ENCODE measurements at regions not wholly inside any gene's neighbourhood (a gene's known extent, or its start where the extent isn't known, plus 50 kb on each side); places are given as distances from the start of the nearest gene placed in this dataset.
A peak's percentile ranks its signal among the peaks of the same experiment; 100 is the strongest.

DNA sequence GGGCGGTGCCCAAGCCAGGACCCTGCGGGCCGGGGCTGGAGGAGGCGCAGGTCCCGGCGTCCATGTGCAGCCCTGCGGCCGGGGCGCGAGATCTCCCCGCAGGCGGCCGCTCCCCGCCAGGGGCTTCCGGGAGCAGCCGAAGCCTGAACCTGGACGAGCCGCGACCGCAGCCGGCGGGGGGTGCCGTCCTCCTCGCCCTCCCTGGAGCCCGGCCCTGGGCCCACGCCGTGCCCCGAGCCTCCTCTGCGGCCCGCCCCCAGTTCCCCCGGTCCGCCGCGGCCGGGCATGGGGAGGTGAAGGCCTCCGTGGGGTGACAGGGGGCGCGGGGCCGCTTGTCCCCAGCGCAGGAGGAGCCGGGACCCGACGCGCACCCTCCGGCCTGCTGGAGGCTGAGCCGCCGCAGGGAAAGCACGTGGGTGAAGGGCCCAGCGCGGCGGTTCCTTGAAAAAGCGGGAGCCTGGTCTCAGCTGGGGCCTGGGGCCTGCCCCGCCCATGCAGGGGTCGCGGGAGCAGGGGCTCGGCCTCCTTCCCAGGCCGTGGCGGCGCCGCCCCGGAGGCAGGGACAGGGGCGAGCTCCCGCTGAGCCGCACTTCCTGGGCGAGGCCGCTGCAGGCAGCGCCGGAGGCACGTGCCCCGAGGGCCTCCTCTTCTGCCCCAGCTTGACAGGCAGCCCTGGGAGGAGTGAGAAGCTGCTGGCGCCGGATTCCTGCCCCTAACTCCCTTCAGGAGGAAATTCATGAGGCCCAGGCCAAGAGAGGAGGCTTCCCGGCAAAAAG, 55.6 kb upstream of the PPP2R5C start (continued):
- peak; percentile 59 for TF ChIP-seq CTBP2 (IDR thresholded peaks at IDR 0.05; ENCODE audit: borderline replicate concordance, insufficient read depth, insufficient read length, low read length)
- no peak for TF ChIP-seq CEBPB (IDR thresholded peaks at IDR 0.05; ENCODE audit: low read depth, low read length)
- TF ChIP-seq HDAC6 (IDR thresholded peaks at IDR 0.05; ENCODE audit: low read depth, low read length), result no peak
- TF ChIP-seq, protein P1, sequence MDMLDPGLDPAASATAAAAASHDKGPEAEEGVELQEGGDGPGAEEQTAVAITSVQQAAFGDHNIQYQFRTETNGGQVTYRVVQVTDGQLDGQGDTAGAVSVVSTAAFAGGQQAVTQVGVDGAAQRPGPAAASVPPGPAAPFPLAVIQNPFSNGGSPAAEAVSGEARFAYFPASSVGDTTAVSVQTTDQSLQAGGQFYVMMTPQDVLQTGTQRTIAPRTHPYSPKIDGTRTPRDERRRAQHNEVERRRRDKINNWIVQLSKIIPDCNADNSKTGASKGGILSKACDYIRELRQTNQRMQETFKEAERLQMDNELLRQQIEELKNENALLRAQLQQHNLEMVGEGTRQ (IDR thresholded peaks at IDR 0.05; ENCODE audit: low read length), result no peak
- TF ChIP-seq RBBP5 (IDR thresholded peaks at IDR 0.05; ENCODE audit: borderline replicate concordance, low read depth, low read length), result no peak
- no peak for TF ChIP-seq SIX5 (IDR thresholded peaks at IDR 0.05; ENCODE audit: low read depth, low read length)
- TF ChIP-seq BCL11A (IDR thresholded peaks at IDR 0.05; ENCODE audit: low read depth in 2 of 2, low read length in 2 of 2), result no peak
- no peak for TF ChIP-seq TEAD4 (IDR thresholded peaks at IDR 0.05; ENCODE audit: low read depth, low read length)
- TF ChIP-seq EGR1 (IDR thresholded peaks at IDR 0.05; ENCODE audit: borderline replicate concordance, low read depth, low read length), result no peak
- no peak for TF ChIP-seq SIRT6 (IDR thresholded peaks at IDR 0.05; ENCODE audit: low read length)
- TF ChIP-seq POU5F1 (IDR thresholded peaks at IDR 0.05; ENCODE audit: low read depth, low read length), result no peak
- TF ChIP-seq JUN (IDR thresholded peaks at IDR 0.05; ENCODE audit: low read depth, low read length), result no peak
- TF ChIP-seq TAF7 (optimal IDR thresholded peaks at IDR 0.05; ENCODE audit: borderline replicate concordance, low read depth, low read length), result no peak
- TF ChIP-seq ZNF274 (IDR thresholded peaks at IDR 0.05; ENCODE audit: borderline replicate concordance, extremely low read depth, low read length), result no peak
- TF ChIP-seq BRCA1 (IDR thresholded peaks at IDR 0.05; ENCODE audit: low read depth, low read length), result no peak
- TF ChIP-seq SP1 (IDR thresholded peaks at IDR 0.05; ENCODE audit: low read depth, low read length), result no peak
- TF ChIP-seq, protein P2, sequence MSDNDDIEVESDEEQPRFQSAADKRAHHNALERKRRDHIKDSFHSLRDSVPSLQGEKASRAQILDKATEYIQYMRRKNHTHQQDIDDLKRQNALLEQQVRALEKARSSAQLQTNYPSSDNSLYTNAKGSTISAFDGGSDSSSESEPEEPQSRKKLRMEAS (IDR thresholded peaks at IDR 0.05), result peak; percentile 96
